Stromal cell of bone marrow (primary cell): ENCODE measurements at regions not wholly inside any gene's neighbourhood (a gene's known extent, or its start where the extent isn't known, plus 50 kb on each side); places are given as distances from the start of the nearest gene placed in this dataset.
"Not testable (repeated sequence)": the region's sequence is repeated elsewhere in the genome, so short reads cannot be mapped to it uniquely, and the experiment has no call there.

Experiments used
- DNase-seq: peaks from one replicate; pipeline ENCODE4 v3.0.0-alpha.2; 2012; ENCODE audit warnings: low read depth

DNA sequence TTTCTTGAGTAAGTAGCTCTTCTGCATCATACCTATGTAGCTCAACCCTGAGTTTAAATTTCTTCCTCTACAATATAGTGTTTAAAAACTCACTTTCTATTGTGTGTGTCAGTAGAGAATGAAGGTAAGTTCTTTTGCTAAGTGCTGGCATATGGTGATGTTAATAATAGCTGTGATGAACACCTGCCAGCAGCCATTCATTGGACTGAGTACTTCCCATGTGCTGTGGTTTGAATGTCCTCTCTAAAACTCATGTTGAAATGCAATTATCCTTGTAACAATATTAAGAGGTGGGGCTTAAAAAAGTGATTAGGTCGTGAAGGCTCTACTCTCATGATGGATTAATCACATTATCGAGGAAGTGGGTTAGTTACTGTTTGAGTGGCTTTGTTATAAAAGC is 645.2 kb upstream of the RGMB start:
- DNase-seq = no peak

DNA sequence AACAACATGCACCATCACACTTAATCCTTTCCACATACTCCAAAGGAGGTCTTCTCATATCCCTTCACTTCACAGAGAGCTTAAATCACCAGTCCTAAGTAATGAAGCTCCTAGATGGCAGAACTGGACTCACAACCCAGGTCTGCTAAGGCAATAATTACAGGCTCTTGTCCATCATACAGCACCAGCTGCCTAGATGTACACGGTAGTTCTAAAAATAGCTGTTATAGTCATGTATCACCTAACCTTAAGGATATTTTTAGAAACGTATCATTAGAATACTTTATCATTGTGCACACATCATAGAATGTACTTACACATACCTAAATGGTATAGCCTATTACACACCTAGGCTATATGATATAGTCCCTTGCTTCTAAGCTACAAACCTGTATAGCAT is 644.6 kb upstream of the RGMB start:
- DNase-seq = no peak

DNA sequence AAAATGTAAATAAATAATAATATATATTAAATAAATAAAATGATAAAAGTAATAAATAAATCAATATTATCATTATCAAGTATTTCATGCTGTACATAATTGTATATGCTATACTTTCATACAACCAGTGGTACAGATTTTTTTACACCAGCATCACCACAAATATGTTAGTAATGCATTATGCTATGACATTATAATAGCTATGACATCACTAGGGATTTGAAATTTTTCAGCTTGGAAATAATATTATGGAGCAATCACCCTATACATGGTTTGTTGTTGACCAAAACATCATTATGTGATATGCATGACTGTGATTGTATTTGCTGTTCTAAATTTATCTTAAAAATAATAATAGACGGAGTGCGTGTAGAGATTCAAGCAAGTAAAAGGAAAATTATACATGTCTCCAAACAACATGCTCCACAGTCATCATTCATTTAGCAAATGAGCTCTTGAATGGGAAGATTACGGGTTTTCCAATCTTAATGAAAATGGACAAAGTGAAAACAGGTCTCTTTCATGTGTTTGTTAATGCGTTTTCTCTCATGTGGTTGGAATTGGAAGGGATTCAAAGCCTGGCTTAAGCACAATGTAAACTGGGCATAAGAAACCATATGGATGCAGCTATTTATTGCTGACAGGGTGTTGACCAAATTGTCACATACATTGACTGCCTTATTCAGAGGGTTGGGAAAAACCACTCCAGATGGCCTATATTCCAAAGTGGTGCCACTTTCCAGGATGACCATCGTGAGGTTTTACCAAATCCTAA is 643.0 kb upstream of the RGMB start:
- DNase-seq = no peak

DNA sequence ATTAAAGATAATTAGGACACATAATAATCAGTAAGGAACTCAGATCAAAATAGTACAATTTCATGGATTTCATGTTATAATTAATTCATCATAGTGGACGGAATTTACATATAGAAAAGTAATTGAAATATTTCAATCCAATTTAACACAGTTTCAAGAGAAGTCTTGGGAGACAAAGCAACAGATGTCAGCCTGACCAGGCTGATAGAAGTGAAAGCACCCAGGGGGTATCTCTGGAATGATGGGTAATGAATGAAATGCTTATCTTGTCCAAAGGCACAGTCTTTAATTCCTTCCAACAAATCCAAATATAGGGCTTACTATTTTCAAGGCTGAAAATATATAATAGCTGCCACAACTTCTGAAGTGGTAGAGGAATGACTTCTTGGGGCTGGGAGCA is 629.3 kb upstream of the RGMB start:
- no peak for DNase-seq

DNA sequence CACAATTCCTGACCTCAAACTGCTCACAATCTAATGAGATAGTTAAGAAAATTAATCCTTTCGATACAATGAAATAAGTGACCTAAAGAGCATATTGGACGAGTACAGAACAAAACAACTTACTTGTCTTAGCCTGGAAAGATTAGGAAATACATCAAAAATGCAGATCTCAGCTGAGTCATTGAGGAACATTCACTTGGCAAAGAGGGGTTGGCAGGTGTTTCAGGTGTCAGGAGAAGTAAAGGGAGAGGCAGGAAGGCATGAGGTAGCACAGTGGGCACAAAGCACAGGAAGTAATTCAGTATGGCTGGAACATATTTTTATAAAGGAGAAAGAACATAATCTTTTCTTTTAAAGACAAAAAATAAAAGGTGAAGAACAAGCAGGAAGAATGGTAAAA is 628.8 kb upstream of the RGMB start:
- no peak for DNase-seq

DNA sequence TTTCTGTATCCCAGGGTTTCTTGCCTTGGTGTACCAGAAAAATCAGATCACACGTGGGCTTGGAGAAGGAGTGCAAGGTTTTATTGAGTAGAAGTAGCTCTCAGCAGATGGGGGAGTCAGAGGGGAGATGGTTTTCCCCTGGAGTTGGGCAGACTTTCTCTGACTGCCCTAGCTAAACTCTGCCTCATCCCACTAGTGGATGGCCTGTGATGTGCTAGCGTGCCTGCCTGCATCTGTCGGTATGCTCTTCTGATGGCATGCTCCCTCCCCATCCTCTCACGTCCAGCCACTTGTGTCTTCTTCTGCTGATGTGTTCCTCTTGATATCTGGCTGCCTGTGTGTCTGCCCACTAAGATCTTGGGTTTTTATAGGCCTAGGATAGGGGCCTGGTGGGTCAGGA is 616.1 kb upstream of the RGMB start:
- DNase-seq = no peak

DNA sequence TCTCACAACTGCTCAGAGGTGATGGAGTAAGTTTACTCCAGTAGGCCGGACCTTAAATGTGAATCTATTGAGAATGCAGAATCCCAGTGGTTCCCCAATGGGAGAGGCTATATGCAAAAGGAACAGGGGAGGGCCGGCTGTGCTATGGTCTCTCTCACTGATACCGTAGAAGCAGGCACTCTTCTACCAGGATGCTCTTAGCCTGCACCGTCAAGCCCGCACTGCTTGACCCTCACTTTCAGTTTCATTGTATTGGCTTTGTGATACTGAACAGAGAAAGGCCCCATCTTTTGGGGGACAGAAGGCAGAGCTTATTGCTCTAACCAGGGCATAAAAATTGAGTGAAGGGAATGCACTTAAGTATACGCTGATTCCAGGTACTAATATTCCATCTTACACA is 615.0 kb upstream of the RGMB start:
- DNase-seq = no peak

DNA sequence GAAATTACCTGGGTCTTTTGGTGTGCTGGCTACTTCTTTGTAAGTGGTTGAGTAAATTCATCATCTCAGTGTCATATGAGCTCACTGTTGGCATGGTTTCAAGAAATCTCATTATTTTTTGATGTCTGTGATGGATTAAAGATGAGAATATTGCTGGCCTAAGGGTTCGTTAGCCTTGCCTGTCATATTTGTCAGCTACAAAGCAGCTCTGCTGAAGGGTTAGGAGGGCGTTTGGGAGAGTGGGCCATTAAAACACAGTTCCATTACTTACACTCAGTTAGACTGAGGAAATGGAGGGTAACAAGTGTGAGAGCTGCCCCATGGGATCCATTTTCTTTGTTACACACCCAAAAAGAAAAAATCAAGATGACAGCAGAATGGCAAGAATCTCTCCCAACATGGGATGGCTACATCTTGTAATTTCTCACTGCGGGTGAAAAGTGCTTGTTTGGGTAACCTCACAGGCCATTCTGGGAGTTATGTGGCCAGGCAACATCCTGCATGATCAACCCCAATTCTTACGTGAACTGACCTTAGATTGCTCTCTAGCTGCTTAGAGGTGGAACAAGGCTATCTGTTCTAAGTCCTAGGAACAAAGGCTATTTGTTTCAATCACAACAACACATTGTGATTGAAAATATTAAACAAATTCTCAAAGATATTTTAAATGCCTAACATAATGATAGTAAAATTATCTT is 609.5 kb upstream of the RGMB start:
- no peak for DNase-seq

DNA sequence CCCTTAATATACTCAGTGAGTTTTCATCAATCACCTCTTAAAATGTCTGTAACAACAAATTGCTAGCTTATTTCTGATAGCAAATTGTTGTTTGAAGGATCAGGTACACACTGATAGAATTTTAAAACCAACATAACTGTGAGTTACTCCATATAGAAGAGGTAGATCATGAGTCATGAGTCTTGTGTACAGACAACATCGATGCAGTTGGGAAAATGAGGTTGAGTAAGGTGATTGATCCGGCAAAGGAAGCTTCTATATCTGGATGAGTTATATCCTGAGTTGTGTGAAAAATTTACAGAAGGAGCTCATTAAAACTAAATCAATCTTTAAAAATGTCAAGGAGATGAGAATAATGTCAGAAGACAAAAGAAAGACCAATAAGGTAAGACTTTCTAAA is 604.6 kb upstream of the RGMB start:
- no peak for DNase-seq

DNA sequence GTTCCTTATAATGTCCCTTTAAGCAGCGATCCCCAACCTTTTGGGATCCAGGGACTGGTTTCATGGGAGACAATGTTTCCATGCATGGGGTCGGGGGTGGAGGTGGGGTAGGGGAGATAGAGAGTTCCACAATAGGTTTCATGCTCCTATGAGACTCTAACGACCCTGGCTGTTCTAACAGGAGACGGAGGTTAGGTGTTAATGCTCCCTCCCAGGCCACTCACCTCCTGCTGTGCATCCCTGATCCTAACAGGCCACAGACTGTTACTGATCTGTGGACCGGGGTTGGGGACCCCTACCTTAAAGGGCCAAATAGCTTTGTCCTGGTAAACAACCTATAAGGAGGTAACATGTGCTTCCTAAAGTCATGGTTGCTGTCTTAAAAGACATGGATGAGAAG is 602.5 kb upstream of the RGMB start:
- no peak for DNase-seq

DNA sequence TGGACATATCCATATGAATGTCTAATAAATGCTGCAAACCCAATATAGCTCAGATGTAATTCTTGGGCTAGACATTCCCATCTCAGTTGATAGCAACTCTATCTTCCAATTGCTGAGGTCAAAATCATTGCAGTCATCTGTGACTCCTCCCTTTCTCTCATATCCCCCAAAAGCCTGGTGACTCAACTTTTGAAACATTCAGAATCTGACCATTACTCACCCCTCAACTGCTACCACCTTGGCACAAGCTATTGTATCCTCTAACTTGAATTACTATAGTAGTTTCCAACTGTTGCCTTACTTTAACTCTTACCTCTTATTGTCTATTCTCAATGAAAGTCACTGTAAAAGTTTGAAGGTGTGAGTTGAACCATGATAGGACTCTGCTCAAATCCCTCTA is 600.1 kb upstream of the RGMB start:
- peak; percentile 67 for DNase-seq

DNA sequence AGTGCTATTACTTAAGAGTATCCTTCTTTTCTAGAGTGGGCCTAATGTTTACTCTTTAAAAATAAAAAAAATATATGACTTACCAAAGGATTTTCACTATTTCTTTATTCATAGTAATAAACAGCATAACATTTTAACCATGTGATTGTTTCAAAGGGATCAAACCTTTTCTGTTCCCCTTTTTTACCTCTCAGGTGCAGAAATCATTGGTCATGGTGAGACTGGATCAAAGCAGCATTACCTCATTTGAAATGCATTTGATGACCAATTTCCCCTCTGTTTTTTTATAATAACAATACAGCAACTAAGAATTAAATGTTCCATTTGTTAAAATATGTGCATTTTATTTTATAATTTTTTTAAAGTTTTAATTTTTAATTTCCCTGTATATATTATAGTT is 598.0 kb upstream of the RGMB start:
- no peak for DNase-seq

DNA sequence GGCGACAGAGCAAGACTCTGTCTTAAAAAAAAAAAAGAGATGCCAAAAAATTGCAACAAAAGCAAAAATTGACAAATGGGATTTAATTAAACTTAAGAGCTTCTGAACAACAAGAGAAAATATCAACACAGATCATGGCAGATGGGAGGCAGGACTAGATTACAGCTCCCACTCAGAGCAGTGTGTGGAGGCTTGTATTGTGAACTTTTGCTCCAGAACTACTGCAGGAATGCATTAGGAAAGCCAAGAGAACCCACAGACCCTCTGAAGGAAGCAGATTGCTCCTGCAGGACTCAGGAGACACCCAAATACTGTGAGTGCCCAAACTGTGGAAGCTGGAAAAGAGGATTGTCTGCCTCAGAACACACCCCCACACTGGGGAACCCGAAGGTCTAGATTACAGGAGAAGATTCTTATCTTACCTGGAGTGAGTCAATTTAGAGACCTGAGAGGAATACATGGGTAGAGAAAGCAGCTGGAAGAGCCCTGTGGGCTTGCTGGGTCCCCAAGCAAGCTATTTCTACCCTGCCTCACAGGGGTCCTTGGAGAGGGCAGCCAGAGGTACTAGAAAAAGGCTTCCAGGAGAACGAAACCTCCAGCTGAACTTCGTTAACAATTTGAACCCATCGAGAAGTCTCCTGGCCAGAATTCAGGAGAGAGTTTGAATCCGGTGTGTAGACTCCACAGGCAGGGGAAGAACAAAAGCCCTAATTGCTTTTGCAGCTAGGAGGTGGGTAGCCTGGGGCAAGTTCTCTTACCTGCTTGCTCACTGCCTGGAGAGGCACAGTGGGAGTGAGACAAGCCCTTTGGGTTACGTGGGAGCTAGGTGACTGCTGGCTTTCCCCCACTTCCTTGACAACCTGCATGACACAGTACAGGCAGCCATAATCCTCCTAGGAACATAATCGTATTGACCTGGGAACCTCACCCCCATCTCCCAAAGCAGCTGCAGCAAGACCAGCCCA is 593.4 kb upstream of the RGMB start:
- DNase-seq = no peak

DNA sequence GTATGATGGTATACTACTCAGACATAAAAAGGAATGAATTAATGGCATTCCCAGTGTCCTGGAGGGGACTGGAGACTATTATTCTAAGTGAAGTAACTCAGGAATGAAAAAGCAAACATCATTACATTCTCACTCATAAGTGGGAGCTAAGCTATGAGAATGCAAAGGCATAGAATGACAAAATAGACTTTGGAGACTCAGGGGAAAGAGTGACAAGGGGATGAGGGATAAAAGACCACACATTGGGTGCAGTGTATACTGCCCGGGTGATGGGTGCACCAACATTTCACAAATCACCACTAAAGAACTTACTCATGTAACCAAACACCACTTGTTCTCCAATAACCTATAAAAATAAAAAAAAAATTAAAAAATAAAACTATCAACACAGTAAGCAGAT is 587.3 kb upstream of the RGMB start:
- no peak for DNase-seq

DNA sequence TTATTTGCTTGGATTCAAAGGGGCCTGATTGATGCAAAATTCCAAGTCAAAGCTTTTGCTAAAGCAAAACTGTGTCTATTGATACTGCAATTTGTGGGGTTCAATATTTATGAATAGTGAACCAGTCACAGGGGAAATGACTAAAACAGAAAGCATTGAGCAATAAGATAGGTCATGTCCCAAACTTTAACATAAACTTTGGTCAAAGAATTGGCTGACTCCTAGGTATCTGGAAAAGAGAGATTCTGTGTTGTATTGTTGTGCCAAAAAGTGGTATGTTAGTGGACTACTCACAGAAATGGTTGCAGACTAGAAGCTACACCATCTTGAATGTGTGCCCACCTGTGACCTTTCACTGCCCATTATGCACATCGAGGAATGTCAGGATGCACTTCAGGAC is 585.5 kb upstream of the RGMB start:
- DNase-seq = no peak

DNA sequence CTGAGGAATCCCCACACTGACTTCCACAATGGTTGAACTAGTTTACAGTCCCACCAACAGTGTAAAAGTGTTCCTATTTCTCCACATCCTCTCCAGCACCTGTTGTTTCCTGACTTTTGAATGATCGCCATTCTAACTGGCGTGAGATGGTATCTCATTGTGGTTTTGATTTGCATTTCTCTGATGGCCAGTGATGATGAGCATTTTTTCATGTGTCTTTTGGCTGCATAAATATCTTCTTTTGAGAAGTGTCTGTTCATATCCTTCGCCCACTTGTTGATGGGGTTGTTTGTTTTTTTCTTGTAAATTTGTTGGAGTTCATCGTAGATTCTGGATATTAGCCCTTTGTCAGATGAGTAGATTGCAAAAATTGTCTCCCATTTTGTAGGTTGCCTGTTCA is 583.1 kb upstream of the RGMB start:
- DNase-seq = not testable (repeated sequence)

DNA sequence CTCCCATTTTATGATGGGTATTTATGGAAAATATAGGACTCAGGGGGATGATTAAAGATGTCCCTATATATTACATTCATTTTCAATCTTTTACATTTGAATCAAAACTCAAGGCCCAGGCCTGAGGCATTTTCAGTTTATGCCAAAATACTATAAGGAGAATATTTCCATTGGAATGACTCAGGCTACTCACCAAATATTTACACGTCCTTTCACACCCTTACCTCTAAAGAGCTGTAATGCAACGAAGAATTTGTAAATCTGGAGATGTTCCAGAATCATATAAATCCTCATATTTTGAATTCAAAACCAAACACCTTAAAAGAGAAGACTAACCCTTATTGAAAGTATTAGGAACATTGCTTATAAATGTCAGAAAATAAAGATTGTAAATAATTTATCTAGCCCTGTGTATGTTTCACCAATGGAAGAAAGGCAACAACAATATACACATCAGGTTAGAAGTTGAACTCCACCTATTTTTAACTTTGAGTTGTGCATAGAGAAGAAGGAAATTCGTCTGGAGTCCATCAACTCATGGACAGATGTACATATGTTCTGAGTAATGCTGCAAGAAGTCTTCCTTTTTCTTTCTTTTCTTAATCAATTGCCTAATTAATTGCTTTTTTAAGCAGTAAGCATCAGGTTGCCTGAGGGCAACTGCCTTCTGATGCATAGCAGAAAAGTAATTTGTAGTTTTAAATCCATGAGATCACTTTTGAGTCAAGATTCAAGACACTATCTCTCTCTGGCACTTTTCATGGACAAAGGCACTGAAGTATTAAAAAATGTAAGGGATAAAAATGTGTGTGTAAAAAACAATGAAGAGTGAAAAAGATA is 579.3 kb upstream of the RGMB start:
- no peak for DNase-seq

DNA sequence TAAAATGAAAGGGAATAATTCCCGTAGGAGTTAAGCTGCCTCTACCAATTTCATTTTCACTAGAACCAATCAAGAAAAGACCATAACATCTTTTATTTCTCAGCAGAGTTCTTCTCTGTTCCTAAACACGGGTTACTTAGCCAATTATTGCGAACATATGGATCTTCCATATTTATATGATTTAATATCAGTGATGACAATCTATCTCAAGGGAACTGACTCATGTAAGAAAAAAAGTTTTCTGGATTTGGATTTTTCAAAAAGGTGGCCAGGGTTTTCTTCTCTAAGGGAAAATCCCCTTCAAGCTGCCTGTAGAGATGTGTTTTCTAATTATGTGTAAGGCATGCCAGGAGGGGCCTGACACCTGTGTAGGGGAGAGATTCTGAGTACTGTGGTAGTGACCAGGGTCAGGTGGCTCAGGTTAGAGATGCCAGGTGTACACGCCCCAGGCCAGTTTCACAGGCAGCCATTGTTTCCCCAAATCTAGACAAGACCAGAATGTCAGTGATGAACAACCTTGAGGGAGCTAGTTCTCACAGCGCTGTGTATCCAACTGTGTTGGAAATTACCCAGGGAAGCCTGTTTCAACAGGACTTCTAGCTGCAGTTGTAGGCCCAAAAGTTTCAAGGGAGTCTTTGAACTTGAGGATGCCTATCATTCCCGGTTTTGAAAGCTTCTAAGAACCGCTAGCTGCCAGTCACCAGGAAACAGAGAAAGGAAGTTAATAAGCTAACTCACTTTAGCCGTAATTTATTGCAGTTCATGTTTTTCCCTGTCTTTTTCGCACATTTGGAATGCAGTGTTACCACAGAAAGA is 572.5 kb upstream of the RGMB start:
- peak; percentile 10 for DNase-seq

DNA sequence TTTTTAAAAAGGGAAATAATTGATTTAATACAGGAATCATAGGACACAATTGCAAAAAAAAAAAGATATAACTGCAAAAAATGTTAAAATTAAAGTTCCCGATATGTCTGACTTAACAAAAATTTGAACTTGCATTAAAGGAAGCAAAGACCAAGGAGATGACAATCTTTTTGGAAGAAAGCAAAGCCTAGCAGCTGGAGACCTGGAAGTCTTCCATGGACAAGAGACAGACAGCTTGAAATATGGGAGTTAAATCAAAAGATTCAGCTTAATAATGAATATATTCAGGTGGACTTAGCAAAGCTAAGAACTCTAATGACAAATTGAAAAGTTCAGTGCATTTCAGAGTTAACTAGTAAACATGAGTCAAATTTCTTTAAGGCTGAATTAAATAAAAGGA is 568.7 kb upstream of the RGMB start:
- DNase-seq = no peak

DNA sequence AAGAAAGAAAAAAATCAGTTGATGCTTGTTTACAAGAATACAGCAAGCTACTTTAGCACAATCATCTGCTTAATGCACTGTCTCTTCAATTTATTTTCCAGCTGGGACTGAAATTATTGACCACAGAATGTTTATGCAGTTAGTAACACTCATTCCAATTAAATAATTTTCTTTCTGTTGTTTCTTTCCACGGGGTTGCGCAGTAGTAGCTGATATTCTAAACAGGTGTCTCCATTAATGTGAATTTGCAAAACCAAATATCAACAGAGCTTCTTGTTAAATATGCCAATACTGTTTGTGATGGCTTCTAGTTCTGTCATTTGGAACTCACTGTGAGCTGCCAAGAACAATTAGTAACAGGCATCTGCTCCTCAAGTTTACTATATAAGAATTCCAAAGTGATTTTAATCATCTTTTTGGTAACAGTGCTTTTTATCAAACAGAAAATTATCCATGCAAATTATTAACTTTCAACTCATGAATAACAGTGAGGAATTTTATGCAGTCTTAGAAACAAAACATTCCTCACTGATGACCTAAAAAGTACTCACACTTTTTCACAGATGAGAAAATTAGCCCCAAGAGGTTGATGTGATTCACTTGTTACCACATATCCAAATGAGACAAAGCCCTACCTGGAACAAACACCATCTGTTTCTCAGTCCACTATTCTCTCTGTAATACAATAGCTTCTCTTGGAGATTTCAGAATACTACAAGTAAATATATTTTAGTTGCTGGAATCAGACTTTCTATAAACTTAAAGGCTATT is 567.6 kb upstream of the RGMB start:
- DNase-seq = peak; percentile 48
